HG03354 (cell line): ENCODE measurements at regions not wholly inside any gene's neighbourhood (a gene's known extent, or its start where the extent isn't known, plus 50 kb on each side); places are given as distances from the start of the nearest gene placed in this dataset.
"Not testable (repeated sequence)": the region's sequence is repeated elsewhere in the genome, so short reads cannot be mapped to it uniquely, and the experiment has no call there.

ENCODE experiments used
- ATAC-seq: cut with Tn5 transposase; IDR thresholded peaks from one replicate; pipeline ENCODE4 v1.9.1; 2021; ENCODE audit warnings: mild to moderate bottlenecking; ENCODE audit not compliant: unreplicated experiment, poor library complexity, severe bottlenecking

GRCh38 chr10:71094712-71095390 lies 117.5 kb upstream of the UNC5B start:
- ATAC-seq: no peak

- no peak for ATAC-seq
Observed at GRCh38 chr10:71099731-71100361, 112.5 kb upstream of the UNC5B start.

- ATAC-seq: no peak
Observed at GRCh38 chr10:71103961-71104360, 108.4 kb upstream of the UNC5B start.

- not testable (repeated sequence) for ATAC-seq
Observed at GRCh38 chr10:71106151-71106550, 106.2 kb upstream of the UNC5B start.

GRCh38 chr10:71107117-71107516 lies 105.3 kb upstream of the UNC5B start:
- not testable (repeated sequence) for ATAC-seq

- not testable (repeated sequence) for ATAC-seq
Observed at GRCh38 chr10:71108042-71108441, 104.3 kb upstream of the UNC5B start.

GRCh38 chr10:71112138-71112785 lies 100.1 kb upstream of the UNC5B start:
- no peak for ATAC-seq

GRCh38 chr10:71116426-71116825 lies 95.9 kb upstream of the UNC5B start:
- no peak for ATAC-seq

GRCh38 chr10:71117589-71117988 lies 94.8 kb upstream of the UNC5B start:
- not testable (repeated sequence) for ATAC-seq

- ATAC-seq: no peak
Observed at GRCh38 chr10:71123023-71123422, 89.3 kb upstream of the UNC5B start.

GRCh38 chr10:71124921-71125748 lies 87.2 kb upstream of the UNC5B start:
- ATAC-seq: no peak

GRCh38 chr10:71125749-71126107 lies 86.6 kb upstream of the UNC5B start:
- no peak for ATAC-seq

- ATAC-seq: no peak
Observed at GRCh38 chr10:71126432-71126831, 85.9 kb upstream of the UNC5B start.

GRCh38 chr10:71127104-71127503 lies 85.3 kb upstream of the UNC5B start:
- ATAC-seq: no peak

- no peak for ATAC-seq
Observed at GRCh38 chr10:71127773-71128172, 84.6 kb upstream of the UNC5B start.

GRCh38 chr10:71128311-71128980 lies 83.9 kb upstream of the UNC5B start:
- ATAC-seq: no peak

- no peak for ATAC-seq
Observed at GRCh38 chr10:71131096-71131495, 81.3 kb upstream of the UNC5B start.

GRCh38 chr10:71131508-71132088 lies 80.8 kb upstream of the UNC5B start:
- no peak for ATAC-seq

GRCh38 chr10:71132321-71132810 lies 80.0 kb upstream of the UNC5B start:
- no peak for ATAC-seq
